ENCODE measurements at regions not wholly inside any gene's neighbourhood (a gene's known extent, or its start where the extent isn't known, plus 50 kb on each side); places are given as distances from the start of the nearest gene placed in this dataset.

- H3K9ac ChIP-seq (ENCODE audit: low read length): no peak overlapping the region
- TF ChIP-seq EZH2phosphoT487 (IDR thresholded peaks at IDR 0.05; ENCODE audit: low read length) (no peak), EZH2 (optimal IDR thresholded peaks at IDR 0.05; ENCODE audit: low read depth, low read length) (no peak), CTCF (IDR thresholded peaks at IDR 0.05; ENCODE audit: low read length) (no peak)
Observed at GRCh38 chr13:68272652-68273051, 1042.5 kb upstream of the PCDH9 start.

GRCh38 chr13:68264692-68265091 is 1034.6 kb upstream of the PCDH9 start:
- H3K27me3 ChIP-seq (replicated peaks; ENCODE audit: insufficient read depth, low read length): no peaks in the 10 kb centered on the region
- H3K9me3 ChIP-seq (replicated peaks; ENCODE audit: insufficient read depth, low read length): no peaks in the 10 kb centered on the region
- no peaks in the 10 kb centered on the region for H3F3A ChIP-seq (ENCODE audit: insufficient read depth, low read length)
- H4K20me1 ChIP-seq (ENCODE audit: insufficient read depth, low read length): no peaks in the 10 kb centered on the region
- no peaks in the 10 kb centered on the region for H3K79me2 ChIP-seq (ENCODE audit: low read length)
- H3K9ac ChIP-seq (ENCODE audit: low read length): no peak overlapping the region
- no peak overlapping the region for H3K4me3 ChIP-seq (ENCODE audit: low read length)
- no peaks in the 10 kb centered on the region for H3K9me2 ChIP-seq (replicated peaks; ENCODE audit: insufficient read depth, low read length)
- no peak for TF ChIP-seq EZH2 (optimal IDR thresholded peaks at IDR 0.05; ENCODE audit: low read depth, low read length)
- TF ChIP-seq CTCF (IDR thresholded peaks at IDR 0.05; ENCODE audit: low read length): no peak
- TF ChIP-seq EZH2phosphoT487 (IDR thresholded peaks at IDR 0.05; ENCODE audit: low read length): no peak
- H3K27ac ChIP-seq (ENCODE audit: low read length): no peak overlapping the region
- H3K4me1 ChIP-seq (ENCODE audit: low read length): no peaks in the 10 kb centered on the region
- no peak overlapping the region for H2AFZ ChIP-seq (ENCODE audit: low read length)
- no peaks in the 10 kb centered on the region for H3K36me3 ChIP-seq (replicated peaks; ENCODE audit: insufficient read depth, low read length)
- H3K4me2 ChIP-seq (ENCODE audit: low read depth, low read length): no peak overlapping the region
- DNase-seq: no peak

More at GRCh38 chr13:68272652-68273051, 1042.5 kb upstream of the PCDH9 start:
- DNase-seq: no peak
- no peak overlapping the region for H3K4me3 ChIP-seq (ENCODE audit: low read length)
- H4K20me1 ChIP-seq (ENCODE audit: insufficient read depth, low read length): no peaks in the 10 kb centered on the region
- no peaks in the 10 kb centered on the region for H3K27me3 ChIP-seq (replicated peaks; ENCODE audit: insufficient read depth, low read length)
- H3K9me2 ChIP-seq (replicated peaks; ENCODE audit: insufficient read depth, low read length): no peaks in the 10 kb centered on the region
- H3K36me3 ChIP-seq (replicated peaks; ENCODE audit: insufficient read depth, low read length): no peaks in the 10 kb centered on the region
- no peaks in the 10 kb centered on the region for H3F3A ChIP-seq (ENCODE audit: insufficient read depth, low read length)
- H3K4me1 ChIP-seq (ENCODE audit: low read length): no peaks in the 10 kb centered on the region
- no peak overlapping the region for H3K4me2 ChIP-seq (ENCODE audit: low read depth, low read length)
- H3K27ac ChIP-seq (ENCODE audit: low read length): no peak overlapping the region
- H2AFZ ChIP-seq (ENCODE audit: low read length): no peak overlapping the region
- no peaks in the 10 kb centered on the region for H3K9me3 ChIP-seq (replicated peaks; ENCODE audit: insufficient read depth, low read length)
- H3K79me2 ChIP-seq (ENCODE audit: low read length): no peaks in the 10 kb centered on the region

GRCh38 chr13:68261105-68261504 is 1031.0 kb upstream of the PCDH9 start:
- Histone ChIP-seq H3K9ac (ENCODE audit: low read length) (no peak overlapping the region), H3K4me3 (ENCODE audit: low read length) (no peak overlapping the region), H3F3A (ENCODE audit: insufficient read depth, low read length) (no peaks in the 10 kb centered on the region), H3K4me2 (ENCODE audit: low read depth, low read length) (no peak overlapping the region), H3K79me2 (ENCODE audit: low read length) (no peaks in the 10 kb centered on the region), H3K27me3 (replicated peaks; ENCODE audit: insufficient read depth, low read length) (no peaks in the 10 kb centered on the region), H4K20me1 (ENCODE audit: insufficient read depth, low read length) (no peaks in the 10 kb centered on the region), H3K9me3 (replicated peaks; ENCODE audit: insufficient read depth, low read length) (no peaks in the 10 kb centered on the region), H3K4me1 (ENCODE audit: low read length) (no peaks in the 10 kb centered on the region), H3K36me3 (replicated peaks; ENCODE audit: insufficient read depth, low read length) (no peaks in the 10 kb centered on the region), H3K27ac (ENCODE audit: low read length) (no peak overlapping the region), H2AFZ (ENCODE audit: low read length) (no peak overlapping the region), H3K9me2 (replicated peaks; ENCODE audit: insufficient read depth, low read length) (no peaks in the 10 kb centered on the region)
- DNase-seq: no peak
- TF ChIP-seq EZH2phosphoT487 (IDR thresholded peaks at IDR 0.05; ENCODE audit: low read length) (no peak), CTCF (IDR thresholded peaks at IDR 0.05; ENCODE audit: low read length) (no peak), EZH2 (optimal IDR thresholded peaks at IDR 0.05; ENCODE audit: low read depth, low read length) (no peak)
